OCI-LY1 (cell line): ENCODE measurements at regions not wholly inside any gene's neighbourhood (a gene's known extent, or its start where the extent isn't known, plus 50 kb on each side); places are given as distances from the start of the nearest gene placed in this dataset.

Source experiments
- H2AFZ ChIP-seq: fragments of 200-600 bp; sonication (generic), shearing (Covaris generic); 2 replicates; pipeline ENCODE4 v1.6.0; 2014; ENCODE audit warnings: antibody characterized with exemption, mild to moderate bottlenecking, low read length
- H3F3A ChIP-seq: fragments of 200-600 bp; sonication (generic), shearing (Covaris generic); 2 replicates; pipeline ENCODE4 v1.6.0; 2014; ENCODE audit warnings: mild to moderate bottlenecking, antibody characterized with exemption, low read length, moderate library complexity; ENCODE audit not compliant: insufficient read depth
- H3K27ac ChIP-seq: fragments of 200-600 bp; sonication (generic); 2 replicates; pipeline ENCODE4 v1.5.1; 2014; ENCODE audit warnings: low read length, mixed run types, mild to moderate bottlenecking, low read depth; ENCODE audit not compliant: poor library complexity, severe bottlenecking
- H3K27me3 ChIP-seq: fragments of 200-600 bp; sonication (generic); 2 replicates; pipeline ENCODE4 v1.6.0; 2014; ENCODE audit warnings: antibody characterized with exemption, mild to moderate bottlenecking, low read length, moderate library complexity; ENCODE audit not compliant: insufficient read depth
- H3K36me3 ChIP-seq: fragments of 200-600 bp; sonication (generic); 2 replicates; pipeline ENCODE4 v1.6.1; 2014; ENCODE audit warnings: mild to moderate bottlenecking, antibody characterized with exemption, low read length, moderate library complexity, mixed read lengths; ENCODE audit not compliant: insufficient read depth
- H3K4me1 ChIP-seq: fragments of 200-600 bp; sonication (generic); 2 replicates; pipeline ENCODE4 v1.5.1; 2014; ENCODE audit warnings: mild to moderate bottlenecking, low read length, moderate library complexity; ENCODE audit not compliant: insufficient read depth, severe bottlenecking
- H3K4me2 ChIP-seq: fragments of 200-600 bp; sonication (generic), shearing (Covaris generic); 2 replicates; pipeline ENCODE4 v1.6.1; 2014; ENCODE audit warnings: low read length
- H3K4me3 ChIP-seq: fragments of 200-600 bp; sonication (generic); 2 replicates; pipeline ENCODE4 v1.5.1; 2014; ENCODE audit warnings: low read length, low read depth, mild to moderate bottlenecking, mixed read lengths; ENCODE audit not compliant: poor library complexity, severe bottlenecking
- H3K79me2 ChIP-seq: fragments of 200-600 bp; shearing (Covaris generic); 2 replicates; pipeline ENCODE4 v1.6.1; 2016; ENCODE audit warnings: mixed run types, low read length, mixed read lengths; ENCODE audit not compliant: insufficient read depth
- H3K9ac ChIP-seq: fragments of 200-600 bp; sonication (generic), shearing (Covaris generic); 2 replicates; pipeline ENCODE4 v1.6.1; 2014; ENCODE audit warnings: mild to moderate bottlenecking, low read length, mixed read lengths
- H3K9me2 ChIP-seq: fragments of 200-600 bp; sonication (generic), shearing (Covaris generic); 2 replicates; pipeline ENCODE4 v1.6.1; 2014; ENCODE audit warnings: low read depth, mild to moderate bottlenecking, low read length, mixed read lengths
- H3K9me3 ChIP-seq: fragments of 200-600 bp; shearing (Covaris generic); 2 replicates; pipeline ENCODE4 v1.6.1; 2014; ENCODE audit warnings: low read length, mixed read lengths
- H4K20me1 ChIP-seq: fragments of 200-600 bp; sonication (generic), shearing (Covaris generic); 2 replicates; pipeline ENCODE4 v1.6.0; 2016; ENCODE audit warnings: mild to moderate bottlenecking, low read length; ENCODE audit not compliant: insufficient read depth
- EZH2 ChIP-seq: fragments of 200-600 bp; sonication (generic), shearing (Covaris generic); IDR thresholded peaks from 2 replicates; pipeline ENCODE4 v1.8.0; 2017; ENCODE audit warnings: borderline replicate concordance, mixed run types, mild to moderate bottlenecking, antibody characterized with exemption, low read length, moderate library complexity, mixed read lengths
- TF ChIP-seq, protein P1 (sequence below): fragments of 200-600 bp; sonication (generic), shearing (Covaris generic); IDR thresholded peaks from 2 replicates; pipeline ENCODE4 v1.5.1; 2017; ENCODE audit warnings: mild to moderate bottlenecking, antibody characterized with exemption, low read length, moderate library complexity, mixed read lengths

DNA sequence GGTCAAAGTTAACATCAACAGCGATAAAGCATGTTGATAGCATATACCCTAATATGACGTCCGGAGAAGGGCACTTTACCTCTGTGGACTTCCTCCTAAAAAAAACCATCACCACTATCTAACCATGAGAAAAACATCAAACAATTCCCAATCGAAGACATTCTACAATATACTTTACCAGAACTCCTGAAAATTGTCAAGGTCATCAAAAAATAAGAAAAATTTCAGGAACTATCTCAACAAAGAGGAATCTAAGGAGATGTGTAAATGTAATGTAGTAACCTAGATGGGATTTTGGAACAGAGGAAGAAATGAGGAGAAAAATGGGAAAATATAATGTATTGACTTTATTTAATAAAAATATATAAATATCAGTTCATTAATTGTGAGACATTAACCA, 1026.8 kb upstream of the MIR17HG start:
- Histone ChIP-seq H3K36me3 (no peaks in the 10 kb centered on the region), H3K9me2 (no peaks in the 10 kb centered on the region; the same call in 1 of the 2 replicates), H3K4me2 (no peak overlapping the region), H3K27me3 (no peaks in the 10 kb centered on the region), H2AFZ (no peak overlapping the region), H3K4me3 (no peak overlapping the region), H3K27ac (no peak overlapping the region), H3K79me2 (no peaks in the 10 kb centered on the region), H4K20me1 (no peaks in the 10 kb centered on the region), H3K9ac (no peak overlapping the region), H3F3A (no peaks in the 10 kb centered on the region), H3K4me1 (no peaks in the 10 kb centered on the region), H3K9me3 (no peaks in the 10 kb centered on the region)
- TF ChIP-seq, protein P1, sequence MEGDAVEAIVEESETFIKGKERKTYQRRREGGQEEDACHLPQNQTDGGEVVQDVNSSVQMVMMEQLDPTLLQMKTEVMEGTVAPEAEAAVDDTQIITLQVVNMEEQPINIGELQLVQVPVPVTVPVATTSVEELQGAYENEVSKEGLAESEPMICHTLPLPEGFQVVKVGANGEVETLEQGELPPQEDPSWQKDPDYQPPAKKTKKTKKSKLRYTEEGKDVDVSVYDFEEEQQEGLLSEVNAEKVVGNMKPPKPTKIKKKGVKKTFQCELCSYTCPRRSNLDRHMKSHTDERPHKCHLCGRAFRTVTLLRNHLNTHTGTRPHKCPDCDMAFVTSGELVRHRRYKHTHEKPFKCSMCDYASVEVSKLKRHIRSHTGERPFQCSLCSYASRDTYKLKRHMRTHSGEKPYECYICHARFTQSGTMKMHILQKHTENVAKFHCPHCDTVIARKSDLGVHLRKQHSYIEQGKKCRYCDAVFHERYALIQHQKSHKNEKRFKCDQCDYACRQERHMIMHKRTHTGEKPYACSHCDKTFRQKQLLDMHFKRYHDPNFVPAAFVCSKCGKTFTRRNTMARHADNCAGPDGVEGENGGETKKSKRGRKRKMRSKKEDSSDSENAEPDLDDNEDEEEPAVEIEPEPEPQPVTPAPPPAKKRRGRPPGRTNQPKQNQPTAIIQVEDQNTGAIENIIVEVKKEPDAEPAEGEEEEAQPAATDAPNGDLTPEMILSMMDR: no peak
- TF ChIP-seq EZH2: no peak

DNA sequence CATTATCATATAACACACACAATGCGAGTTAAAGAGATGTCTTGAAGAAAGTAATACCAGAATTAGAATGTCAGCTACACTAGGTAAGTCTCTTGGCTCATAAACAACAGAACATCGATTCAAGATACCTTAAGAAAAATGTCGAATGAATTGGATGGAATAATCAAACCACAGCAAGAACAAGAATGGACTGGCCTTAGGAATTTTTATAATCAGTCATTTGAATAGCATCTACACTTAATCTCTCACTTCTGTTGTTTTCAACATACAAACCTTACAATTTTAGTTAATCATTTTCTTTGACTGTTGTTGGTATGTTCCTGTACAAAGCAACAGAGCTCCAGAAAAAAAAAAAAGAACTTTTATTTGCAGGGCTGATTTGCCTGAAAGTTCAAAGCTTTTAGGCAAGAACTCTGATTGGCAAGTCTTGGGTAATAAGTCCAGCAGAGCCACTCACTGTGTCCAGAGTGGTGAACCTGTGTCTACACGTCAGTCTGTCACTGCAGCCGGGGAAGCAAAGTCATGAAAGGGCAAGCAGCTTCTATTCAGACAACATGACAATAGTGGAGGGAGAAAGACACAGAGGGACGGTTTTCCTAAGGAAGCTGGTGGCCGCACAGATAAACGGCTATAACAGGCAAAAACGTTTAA, 1026.1 kb upstream of the MIR17HG start:
- Histone ChIP-seq H3K27me3 (no peaks in the 10 kb centered on the region), H4K20me1 (no peaks in the 10 kb centered on the region), H3F3A (no peaks in the 10 kb centered on the region), H3K4me3 (no peak overlapping the region), H3K9me3 (no peaks in the 10 kb centered on the region), H3K36me3 (no peaks in the 10 kb centered on the region), H3K9me2 (no peaks in the 10 kb centered on the region; the same call in 1 of the 2 replicates), H3K4me1 (no peaks in the 10 kb centered on the region), H3K79me2 (no peaks in the 10 kb centered on the region), H2AFZ (no peak overlapping the region), H3K4me2 (no peak overlapping the region), H3K9ac (no peak overlapping the region), H3K27ac (no peak overlapping the region)
- no peak for TF ChIP-seq EZH2
- TF ChIP-seq, protein P1: no peak

DNA sequence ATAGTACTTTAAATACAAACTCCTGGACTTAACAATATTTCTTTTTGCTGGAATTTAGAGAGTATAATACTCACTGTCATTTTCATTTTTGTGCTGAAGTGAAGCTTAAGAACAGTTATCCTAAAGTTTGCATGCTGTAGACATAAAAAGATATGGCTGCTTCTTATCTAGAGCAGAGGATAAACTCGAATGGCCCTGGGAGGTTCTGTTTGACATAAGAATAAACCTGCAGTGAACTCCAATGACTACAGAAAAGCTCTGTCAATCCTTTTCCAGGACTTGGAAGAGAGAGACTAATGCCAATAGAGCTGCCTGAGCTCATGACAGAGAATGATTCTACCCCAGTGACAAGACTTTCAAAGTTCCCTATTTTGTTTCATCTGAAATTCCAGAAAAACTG, 1017.8 kb upstream of the MIR17HG start:
- H3F3A ChIP-seq: no peaks in the 10 kb centered on the region
- H2AFZ ChIP-seq: no peak overlapping the region
- H3K9me2 ChIP-seq: no peaks in the 10 kb centered on the region
- H3K9me3 ChIP-seq: no peaks in the 10 kb centered on the region
- H3K36me3 ChIP-seq: no peaks in the 10 kb centered on the region
- 0 out of 2 replicates have a peak, but pooled peaks cover 2% of the 10 kb centered on the region for H4K20me1 ChIP-seq
- no peak overlapping the region for H3K9ac ChIP-seq
- no peak for TF ChIP-seq EZH2
- TF ChIP-seq, protein P1: no peak
- H3K4me2 ChIP-seq: no peak overlapping the region
- no peak overlapping the region for H3K27ac ChIP-seq
- H3K4me3 ChIP-seq: no peak overlapping the region
- no peaks in the 10 kb centered on the region for H3K79me2 ChIP-seq
- H3K27me3 ChIP-seq: no peaks in the 10 kb centered on the region
- no peaks in the 10 kb centered on the region for H3K4me1 ChIP-seq
